Right cardiac atrium (tissue), 5 donors: ENCODE measurements at regions not wholly inside any gene's neighbourhood (a gene's known extent, or its start where the extent isn't known, plus 50 kb on each side); places are given as distances from the start of the nearest gene placed in this dataset.

ENCODE experiments used
- ATAC-seq, 2 donors: fragments of 200-7000 bp; cut with Tn5 transposase; one replicate each; pipeline versions ENCODE4 v1.8.0 to v1.9.1; 2020; ENCODE audit warnings: moderate library complexity in 2 of 2, mild to moderate bottlenecking in 1 of 2
- DNase-seq, 3 donors: peaks; one replicate each; pipeline ENCODE4 v3.0.0-alpha.2; 2020
- H3K27ac ChIP-seq: one replicate; pipeline ENCODE4 v1.5.1; 2013; ENCODE audit warnings: mild to moderate bottlenecking, low read length, control low read depth, moderate library complexity
- H3K27me3 ChIP-seq: one replicate; pipeline ENCODE4 v1.6.1; 2013; ENCODE audit not compliant: control insufficient read depth, insufficient read depth
- H3K4me1 ChIP-seq: one replicate; pipeline ENCODE4 v1.6.1; 2013; ENCODE audit warnings: low read length; ENCODE audit not compliant: control insufficient read depth, insufficient read depth
- H3K4me3 ChIP-seq: one replicate; pipeline ENCODE4 v1.5.1; 2013; ENCODE audit warnings: low read length, control low read depth
- H3K9me3 ChIP-seq: one replicate; pipeline ENCODE4 v1.6.1; 2013; ENCODE audit warnings: low read length; ENCODE audit not compliant: control insufficient read depth
- WGBS: extraction: QIAGEN DNeasy Blood & Tissue Kit; methylation state at CpG from one replicate; pipeline ENCODE4 v1.1.7; 2013; 5-methylcytosine and 5-hydroxymethylcytosine counted together
- intact Hi-C, 4 donors: fragments of 100-400 bp; cut with DNase I; formaldehyde crosslinking; loops; one replicate each; pipeline versions ENCODE4 v1.11.0 to v1.14.0; 2022 to 2023
- donor health status: healthy with polysubstance abuse.
- donor health status: DM: no; HTN: yes; CAD: no.
- donor health status: DM: no; HTN: no; CAD: no.
- donor health status: DM: no; HTN: yes; CAD: no; lungs with severe emphysema.
- donor health status: DM: yes; HTN: yes; CAD: no.

GRCh38 chr2:71878626-71879508, 268.8 kb downstream of the CYP26B1 start:
- Histone ChIP-seq H3K4me1 (peaks cover 26% of the 10 kb centered on the region), H3K9me3 (no peaks in the 10 kb centered on the region), H3K4me3 (no peak overlapping the region), H3K27ac (no peak overlapping the region), H3K27me3 (no peaks in the 10 kb centered on the region)
- WGBS: 86% methylated on average over 13 of the region's 13 CpGs
- no peak for ATAC-seq
- DNase-seq: no peak
- intact Hi-C loops: no loop called here

- ATAC-seq (no peak), DNase-seq (no peak)
- Histone ChIP-seq H3K9me3 (no peaks in the 10 kb centered on the region), H3K27me3 (no peaks in the 10 kb centered on the region), H3K27ac (no peak overlapping the region), H3K4me1 (peaks cover 15% of the 10 kb centered on the region), H3K4me3 (no peak overlapping the region)
- 90% methylated on average over 5 of the region's 5 CpGs for WGBS
- intact Hi-C loops: no loop called here
These were observed 270.0 kb downstream of the CYP26B1 start for GRCh38 chr2:71877636-71878035.

- Histone ChIP-seq H3K27me3 (no peaks in the 10 kb centered on the region), H3K4me1 (peaks cover 12% of the 10 kb centered on the region), H3K4me3 (no peak overlapping the region), H3K27ac (no peak overlapping the region), H3K9me3 (no peaks in the 10 kb centered on the region)
- ATAC-seq (no peak), DNase-seq (no peak)
- intact Hi-C loops: no loop called here
- WGBS: 89% methylated on average over 6 of the region's 6 CpGs
These were observed 270.9 kb downstream of the CYP26B1 start for GRCh38 chr2:71876542-71877451.

- intact Hi-C loops: no loop called here
- no peak for ATAC-seq
- H3K9me3 ChIP-seq: no peaks in the 10 kb centered on the region
- DNase-seq: no peak
- H3K27ac ChIP-seq: no peak overlapping the region
- 93% methylated on average over 12 of the region's 12 CpGs for WGBS
- peaks cover 2% of the 10 kb centered on the region for H3K4me1 ChIP-seq
- H3K27me3 ChIP-seq: no peaks in the 10 kb centered on the region
- H3K4me3 ChIP-seq: no peak overlapping the region
These were observed 275.1 kb downstream of the CYP26B1 start for GRCh38 chr2:71872466-71873051.

GRCh38 chr2:71865391-71865965, 282.2 kb downstream of the CYP26B1 start:
- Histone ChIP-seq H3K9me3 (no peaks in the 10 kb centered on the region), H3K27me3 (no peaks in the 10 kb centered on the region), H3K4me1 (no peaks in the 10 kb centered on the region), H3K4me3 (no peak overlapping the region), H3K27ac (no peak overlapping the region)
- WGBS: 79% methylated on average over 11 of the region's 11 CpGs
- DNase-seq (no peak), ATAC-seq (no peak)
- intact Hi-C loops: no loop called here

GRCh38 chr2:71864085-71864484, 283.6 kb downstream of the CYP26B1 start:
- H3K9me3 ChIP-seq: no peaks in the 10 kb centered on the region
- no peaks in the 10 kb centered on the region for H3K4me1 ChIP-seq
- ATAC-seq: no peak
- intact Hi-C loops: no loop called here
- H3K4me3 ChIP-seq: no peak overlapping the region
- H3K27ac ChIP-seq: no peak overlapping the region
- no peak for DNase-seq
- WGBS: 95% methylated on average over 5 of the region's 5 CpGs
- H3K27me3 ChIP-seq: no peaks in the 10 kb centered on the region

- Histone ChIP-seq H3K27me3 (no peaks in the 10 kb centered on the region), H3K4me1 (no peaks in the 10 kb centered on the region), H3K9me3 (no peaks in the 10 kb centered on the region), H3K27ac (no peak overlapping the region), H3K4me3 (no peak overlapping the region)
- intact Hi-C loops: no loop called here
- no peak for DNase-seq
- WGBS: 82% methylated on average over 5 of the region's 5 CpGs
- no peak for ATAC-seq
These were observed 284.3 kb downstream of the CYP26B1 start for GRCh38 chr2:71863396-71863795.

- no peak for DNase-seq
- no peak for ATAC-seq
- intact Hi-C loops: no loop called here
- Histone ChIP-seq H3K4me1 (no peaks in the 10 kb centered on the region), H3K9me3 (no peaks in the 10 kb centered on the region), H3K4me3 (no peak overlapping the region), H3K27ac (no peak overlapping the region), H3K27me3 (no peaks in the 10 kb centered on the region)
- WGBS: 72% methylated on average over 3 of the region's 3 CpGs
These were observed 284.7 kb downstream of the CYP26B1 start for GRCh38 chr2:71862921-71863320.

GRCh38 chr2:71861186-71862160, 286.2 kb downstream of the CYP26B1 start:
- no peak for DNase-seq
- no peaks in the 10 kb centered on the region for H3K27me3 ChIP-seq
- no peak overlapping the region for H3K27ac ChIP-seq
- intact Hi-C loops: no loop called here
- H3K4me3 ChIP-seq: no peak overlapping the region
- no peaks in the 10 kb centered on the region for H3K9me3 ChIP-seq
- 85% methylated on average over 17 of the region's 17 CpGs for WGBS
- H3K4me1 ChIP-seq: no peaks in the 10 kb centered on the region
- no peak for ATAC-seq

- Histone ChIP-seq H3K4me1 (no peaks in the 10 kb centered on the region), H3K27ac (no peak overlapping the region), H3K4me3 (no peak overlapping the region), H3K27me3 (no peaks in the 10 kb centered on the region), H3K9me3 (no peaks in the 10 kb centered on the region)
- ATAC-seq (no peak), DNase-seq (no peak)
- 88% methylated on average over 4 of the region's 4 CpGs for WGBS
- intact Hi-C loops: no loop called here
These were observed 287.2 kb downstream of the CYP26B1 start for GRCh38 chr2:71860381-71860926.
